H9 (cell line): ENCODE measurements at regions not wholly inside any gene's neighbourhood (a gene's known extent, or its start where the extent isn't known, plus 50 kb on each side); places are given as distances from the start of the nearest gene placed in this dataset.

Experiments used
- DNase-seq: peaks from one replicate; pipeline ENCODE4 v3.0.0-alpha.2; 2017
- H2AFZ ChIP-seq: one replicate; pipeline ENCODE4 v1.6.1; 2013; ENCODE audit warnings: mild to moderate bottlenecking, low read length, control low read depth, moderate library complexity
- H2AK5ac ChIP-seq: 2 replicates; pipeline ENCODE4 v1.6.1; 2013; ENCODE audit warnings: low read length, control low read depth, mixed read lengths; ENCODE audit not compliant: insufficient read length
- H2BK120ac ChIP-seq: one replicate; pipeline ENCODE4 v1.6.1; 2013; ENCODE audit warnings: low read depth, mild to moderate bottlenecking, low read length, control low read depth, inconsistent platforms; ENCODE audit not compliant: poor library complexity, severe bottlenecking
- H2BK12ac ChIP-seq: 2 replicates; pipeline ENCODE4 v1.6.1; 2013; ENCODE audit warnings: low read length, control low read depth, mixed read lengths, low read depth; ENCODE audit not compliant: insufficient read length
- H2BK15ac ChIP-seq: 2 replicates; pipeline ENCODE4 v1.6.1; 2013; ENCODE audit warnings: low read depth, low read length, control low read depth
- H2BK20ac ChIP-seq: one replicate; pipeline ENCODE4 v1.6.1; 2013; ENCODE audit warnings: low read depth, mild to moderate bottlenecking, low read length, control low read depth, inconsistent platforms; ENCODE audit not compliant: poor library complexity, severe bottlenecking
- H2BK5ac ChIP-seq: 2 replicates; pipeline ENCODE4 v1.6.1; 2013; ENCODE audit warnings: low read length, control low read depth, mixed read lengths; ENCODE audit not compliant: insufficient read length
- H3K14ac ChIP-seq: 2 replicates; pipeline ENCODE4 v1.6.1; 2013; ENCODE audit warnings: low read length, control low read depth; ENCODE audit not compliant: insufficient read depth
- H3K18ac ChIP-seq: 2 replicates; pipeline ENCODE4 v1.6.1; 2013; ENCODE audit warnings: low read depth, mild to moderate bottlenecking, mixed read lengths, low read length, control low read depth; ENCODE audit not compliant: insufficient read length
- H3K23ac ChIP-seq: 2 replicates; pipeline ENCODE4 v1.6.1; 2013; ENCODE audit warnings: low read length, control low read depth, mixed read lengths, low read depth; ENCODE audit not compliant: insufficient read length
- H3K23me2 ChIP-seq: 2 replicates; pipeline ENCODE4 v1.6.1; 2013; ENCODE audit warnings: low read depth, mild to moderate bottlenecking, mixed read lengths, low read length, control low read depth; ENCODE audit not compliant: insufficient read length, poor library complexity, severe bottlenecking
- H3K27ac ChIP-seq: 2 replicates; pipeline ENCODE4 v1.5.1; 2013; ENCODE audit warnings: low read length, control low read depth, mixed read lengths, low read depth; ENCODE audit not compliant: insufficient read length
- H3K27me3 ChIP-seq: 2 replicates; pipeline ENCODE4 v1.6.1; 2013; ENCODE audit warnings: low read length, control low read depth, inconsistent platforms; ENCODE audit not compliant: insufficient read depth
- H3K4ac ChIP-seq: 2 replicates; pipeline ENCODE4 v1.6.1; 2013; ENCODE audit warnings: low read depth, mild to moderate bottlenecking, control low read depth, inconsistent platforms, low read length, moderate library complexity
- H3K4me1 ChIP-seq: 2 replicates; pipeline ENCODE4 v1.6.1; 2013; ENCODE audit warnings: low read length, control low read depth, inconsistent platforms; ENCODE audit not compliant: insufficient read depth
- H3K4me2 ChIP-seq: 2 replicates; pipeline ENCODE4 v1.6.1; 2013; ENCODE audit warnings: low read length, control low read depth, mixed read lengths; ENCODE audit not compliant: insufficient read length, insufficient read depth
- H3K56ac ChIP-seq: 2 replicates; pipeline ENCODE4 v1.6.1; 2013; ENCODE audit warnings: low read depth, mild to moderate bottlenecking, mixed read lengths, low read length, control low read depth; ENCODE audit not compliant: insufficient read length
- H3K79me1 ChIP-seq: 2 replicates; pipeline ENCODE4 v1.6.1; 2013; ENCODE audit warnings: low read depth, mild to moderate bottlenecking, moderate library complexity, low read length, control low read depth, inconsistent platforms; ENCODE audit not compliant: insufficient read depth, poor library complexity, severe bottlenecking
- H3K79me2 ChIP-seq: 2 replicates; pipeline ENCODE4 v1.6.1; 2013; ENCODE audit warnings: low read length, control low read depth, inconsistent platforms; ENCODE audit not compliant: insufficient read depth
- H3K9ac ChIP-seq: 2 replicates; pipeline ENCODE4 v1.6.1; 2013; ENCODE audit warnings: low read length, control low read depth, mixed read lengths; ENCODE audit not compliant: insufficient read length; ENCODE audit errors: extremely low read depth
- H3K9me3 ChIP-seq: one replicate; pipeline ENCODE4 v1.6.1; 2013; ENCODE audit warnings: low read depth, low read length, inconsistent platforms; ENCODE audit not compliant: control insufficient read depth
- H3T11ph ChIP-seq: one replicate; pipeline ENCODE4 v1.6.1; 2013; ENCODE audit warnings: mild to moderate bottlenecking, low read length, control low read depth, inconsistent platforms
- H4K20me1 ChIP-seq: one replicate; pipeline ENCODE4 v1.6.1; 2013; ENCODE audit not compliant: control insufficient read depth, insufficient read length, insufficient read depth
- H4K5ac ChIP-seq: 2 replicates; pipeline ENCODE4 v1.6.1; 2013; ENCODE audit warnings: low read depth, mild to moderate bottlenecking, mixed read lengths, low read length, control low read depth; ENCODE audit not compliant: insufficient read length
- H4K8ac ChIP-seq: replicated peaks from 2 replicates; pipeline ENCODE4 v1.6.1; 2013; ENCODE audit warnings: low read length, control low read depth, mixed read lengths, low read depth; ENCODE audit not compliant: insufficient read length
- H4K91ac ChIP-seq: 2 replicates; pipeline ENCODE4 v1.6.1; 2013; ENCODE audit warnings: low read depth, mild to moderate bottlenecking, moderate library complexity, mixed read lengths, low read length, control low read depth; ENCODE audit not compliant: insufficient read length
- H3K27ac Mint-ChIP-seq, 3 experiments: 2 replicates in 2 of 3; 3 replicates in 1 of 3; pipeline ENCODE4 v1.8.0; 2020 to 2021; ENCODE audit warnings: mixed read lengths in 3 of 3, mild to moderate bottlenecking in 1 of 3, moderate library complexity in 1 of 3
- H3K27me3 Mint-ChIP-seq: 2 replicates; pipeline ENCODE4 v1.8.0; 2021; ENCODE audit warnings: low read depth, mild to moderate bottlenecking, moderate library complexity, mixed read lengths
- H3K36me3 Mint-ChIP-seq, 3 experiments: 2 replicates in 2 of 3; 3 replicates in 1 of 3; pipeline ENCODE4 v1.8.0; 2020 to 2021; ENCODE audit warnings: low read depth in 3 of 3, mixed read lengths in 3 of 3; ENCODE audit not compliant: insufficient read depth in 1 of 3
- H3K4me1 Mint-ChIP-seq, 2 experiments: 2 replicates each; pipeline ENCODE4 v1.8.0; 2020; ENCODE audit warnings: mixed read lengths in 2 of 2
- H3K4me3 Mint-ChIP-seq, 2 experiments: 2 replicates in 1 of 2; 3 replicates in 1 of 2; pipeline ENCODE4 v1.8.0; 2020 to 2021; ENCODE audit warnings: mild to moderate bottlenecking in 2 of 2, mixed read lengths in 2 of 2, moderate library complexity in 1 of 2
- H3K9me3 Mint-ChIP-seq, 2 experiments: 2 replicates in 1 of 2; 3 replicates in 1 of 2; pipeline ENCODE4 v1.8.0; 2020; ENCODE audit warnings: mild to moderate bottlenecking in 2 of 2, mixed read lengths in 2 of 2, moderate library complexity in 1 of 2
- WGBS: extraction: QIAGEN DNeasy Blood & Tissue Kit; methylation state at CpG from one replicate; pipeline ENCODE4 v1.1.7; 2013; ENCODE audit warnings: missing lambda C conversion rate, low lambda C conversion rate, mixed read lengths; ENCODE audit not compliant: insufficient read length; ENCODE audit errors: extremely low coverage; 5-methylcytosine and 5-hydroxymethylcytosine counted together
- TF ChIP-seq, protein P1 (sequence below): fragments of 200-600 bp; sonication (generic); conservative IDR thresholded peaks from 3 replicates; pipeline ENCODE4 v1.8.0; 2021; ENCODE audit warnings: antibody characterized with exemption, mild to moderate bottlenecking

DNA sequence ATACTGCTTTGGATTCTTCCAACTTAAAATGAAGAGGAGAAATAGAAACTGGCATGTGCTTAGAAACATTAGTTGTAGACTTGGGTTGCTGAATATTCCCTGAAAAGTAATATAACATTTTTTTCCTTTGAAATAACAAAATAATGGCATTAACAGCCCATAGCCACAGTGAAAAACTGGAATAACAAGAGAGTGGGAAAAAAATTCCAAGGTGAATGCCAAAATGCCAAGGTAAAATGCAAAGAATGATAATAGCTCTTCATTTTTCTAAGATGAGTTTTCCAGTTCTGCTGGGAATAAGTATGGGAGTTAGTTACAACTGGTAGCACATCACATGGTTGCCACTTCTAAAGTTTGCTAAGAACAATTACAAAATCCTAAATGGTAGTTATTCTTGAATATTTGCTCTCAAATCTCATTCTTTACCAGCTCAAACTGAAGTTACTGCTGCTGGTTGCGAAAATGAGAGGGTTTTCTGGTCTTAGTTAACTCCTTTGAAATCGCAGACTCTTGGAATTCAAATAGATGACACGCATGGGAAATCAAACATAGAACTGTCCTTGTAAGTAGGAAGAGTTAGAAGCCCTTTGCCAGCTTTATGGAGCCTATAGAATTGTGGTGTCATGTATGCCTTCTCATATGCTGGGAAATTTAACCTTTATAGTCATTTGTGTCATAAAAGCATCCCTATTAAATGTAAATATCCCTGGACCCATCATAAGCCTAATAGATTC lies 165.0 kb upstream of the DCN start:
- Histone ChIP-seq H3K79me2 (no peaks in the 10 kb centered on the region), H3K27me3 (no peaks in the 10 kb centered on the region), H3K18ac (no peak overlapping the region), H4K8ac (no peak overlapping the region), H3K4me2 (no peak overlapping the region), H2BK15ac (no peak overlapping the region), H4K91ac (no peak overlapping the region), H2AFZ (no peak overlapping the region), H2BK120ac (no peak overlapping the region), H4K5ac (no peak overlapping the region), H3K56ac (no peak overlapping the region), H3K9ac (no peak overlapping the region), H4K20me1 (no peaks in the 10 kb centered on the region), H2BK5ac (no peak overlapping the region), H3K27ac (no peak overlapping the region), H2BK12ac (no peak overlapping the region), H3K4me1 (no peaks in the 10 kb centered on the region), H3K79me1 (no peaks in the 10 kb centered on the region), H3T11ph (no peak overlapping the region), H3K4ac (no peak overlapping the region), H3K9me3 (no peaks in the 10 kb centered on the region), H2BK20ac (no peak overlapping the region), H3K23me2 (no peaks in the 10 kb centered on the region), H3K14ac (no peak overlapping the region), H3K23ac (no peak overlapping the region), H2AK5ac (no peak overlapping the region)
- H3K27me3 Mint-ChIP-seq = no peaks in the 10 kb centered on the region; the same call in 1 of the 2 replicates
- H3K4me3 Mint-ChIP-seq = no peak overlapping the region
- TF ChIP-seq, protein P1, sequence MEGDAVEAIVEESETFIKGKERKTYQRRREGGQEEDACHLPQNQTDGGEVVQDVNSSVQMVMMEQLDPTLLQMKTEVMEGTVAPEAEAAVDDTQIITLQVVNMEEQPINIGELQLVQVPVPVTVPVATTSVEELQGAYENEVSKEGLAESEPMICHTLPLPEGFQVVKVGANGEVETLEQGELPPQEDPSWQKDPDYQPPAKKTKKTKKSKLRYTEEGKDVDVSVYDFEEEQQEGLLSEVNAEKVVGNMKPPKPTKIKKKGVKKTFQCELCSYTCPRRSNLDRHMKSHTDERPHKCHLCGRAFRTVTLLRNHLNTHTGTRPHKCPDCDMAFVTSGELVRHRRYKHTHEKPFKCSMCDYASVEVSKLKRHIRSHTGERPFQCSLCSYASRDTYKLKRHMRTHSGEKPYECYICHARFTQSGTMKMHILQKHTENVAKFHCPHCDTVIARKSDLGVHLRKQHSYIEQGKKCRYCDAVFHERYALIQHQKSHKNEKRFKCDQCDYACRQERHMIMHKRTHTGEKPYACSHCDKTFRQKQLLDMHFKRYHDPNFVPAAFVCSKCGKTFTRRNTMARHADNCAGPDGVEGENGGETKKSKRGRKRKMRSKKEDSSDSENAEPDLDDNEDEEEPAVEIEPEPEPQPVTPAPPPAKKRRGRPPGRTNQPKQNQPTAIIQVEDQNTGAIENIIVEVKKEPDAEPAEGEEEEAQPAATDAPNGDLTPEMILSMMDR = no peak
- peaks cover 0 to 6% (median 0%) of the 10 kb centered on the region in 3 experiments; a peak in 2 of 7 replicates for H3K36me3 Mint-ChIP-seq
- no CpG with 5 or more reads among the region's 3 CpGs for WGBS
- no peaks in the 10 kb centered on the region for H3K4me1 Mint-ChIP-seq
- no peak for DNase-seq
- no peak overlapping the region for H3K27ac Mint-ChIP-seq
- no peaks in the 10 kb centered on the region; a peak in 2 of 5 replicates for H3K9me3 Mint-ChIP-seq
